ENCODE measurements at regions not wholly inside any gene's neighbourhood (a gene's known extent, or its start where the extent isn't known, plus 50 kb on each side); places are given as distances from the start of the nearest gene placed in this dataset.

GRCh38 chr12:127650626-127651025 is 616.3 kb upstream of the TMEM132C start:
- WGBS (ENCODE audit: insufficient coverage, low coverage, low lambda C conversion rate, missing lambda C conversion rate) = 70% methylated on average over 4 of the region's 5 CpGs
- DNase-seq (no peak), ATAC-seq (no peak)
- Histone ChIP-seq H3K36me3 (no peaks in the 10 kb centered on the region), H3K9me3 (no peaks in the 10 kb centered on the region), H3K27me3 (no peaks in the 10 kb centered on the region), H3K4me3 (no peak overlapping the region), H3K4me1 (no peaks in the 10 kb centered on the region), H3K27ac (no peak overlapping the region)
- intact Hi-C loops (cut with DNase I) = no loop called here
- TF ChIP-seq, protein P1, sequence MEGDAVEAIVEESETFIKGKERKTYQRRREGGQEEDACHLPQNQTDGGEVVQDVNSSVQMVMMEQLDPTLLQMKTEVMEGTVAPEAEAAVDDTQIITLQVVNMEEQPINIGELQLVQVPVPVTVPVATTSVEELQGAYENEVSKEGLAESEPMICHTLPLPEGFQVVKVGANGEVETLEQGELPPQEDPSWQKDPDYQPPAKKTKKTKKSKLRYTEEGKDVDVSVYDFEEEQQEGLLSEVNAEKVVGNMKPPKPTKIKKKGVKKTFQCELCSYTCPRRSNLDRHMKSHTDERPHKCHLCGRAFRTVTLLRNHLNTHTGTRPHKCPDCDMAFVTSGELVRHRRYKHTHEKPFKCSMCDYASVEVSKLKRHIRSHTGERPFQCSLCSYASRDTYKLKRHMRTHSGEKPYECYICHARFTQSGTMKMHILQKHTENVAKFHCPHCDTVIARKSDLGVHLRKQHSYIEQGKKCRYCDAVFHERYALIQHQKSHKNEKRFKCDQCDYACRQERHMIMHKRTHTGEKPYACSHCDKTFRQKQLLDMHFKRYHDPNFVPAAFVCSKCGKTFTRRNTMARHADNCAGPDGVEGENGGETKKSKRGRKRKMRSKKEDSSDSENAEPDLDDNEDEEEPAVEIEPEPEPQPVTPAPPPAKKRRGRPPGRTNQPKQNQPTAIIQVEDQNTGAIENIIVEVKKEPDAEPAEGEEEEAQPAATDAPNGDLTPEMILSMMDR (IDR thresholded peaks at IDR 0.05) = no peak
- no peak for TF ChIP-seq POLR2A (IDR thresholded peaks at IDR 0.05)

DNA sequence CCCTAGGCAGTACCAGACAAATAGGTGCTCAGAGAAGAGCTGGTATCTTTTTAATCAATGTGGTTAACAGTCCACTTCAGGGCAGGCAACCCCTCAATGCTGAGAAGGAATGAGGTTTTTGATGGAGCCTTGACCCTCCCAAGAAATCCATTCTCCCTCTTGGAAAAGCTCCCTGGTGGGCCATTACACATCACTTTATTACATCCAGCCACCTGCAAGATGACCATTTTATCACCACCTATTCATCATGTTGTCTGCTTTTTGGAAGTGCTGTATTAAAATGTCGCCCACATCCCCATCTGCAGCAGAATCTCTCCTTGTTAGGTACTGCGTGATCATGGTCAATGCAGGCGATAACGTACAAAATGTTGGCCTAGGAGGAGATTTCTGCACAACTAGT is 614.7 kb upstream of the TMEM132C start:
- no peak overlapping the region for H3K27ac ChIP-seq
- TF ChIP-seq, protein P1 (IDR thresholded peaks at IDR 0.05) = no peak
- no peak for TF ChIP-seq POLR2A (IDR thresholded peaks at IDR 0.05)
- no peaks in the 10 kb centered on the region for H3K9me3 ChIP-seq
- no peaks in the 10 kb centered on the region for H3K36me3 ChIP-seq
- no peak for ATAC-seq
- no peaks in the 10 kb centered on the region for H3K27me3 ChIP-seq
- intact Hi-C loops (cut with DNase I) = no loop called here
- H3K4me3 ChIP-seq = no peak overlapping the region
- 87% methylated on average over 4 of the region's 4 CpGs for WGBS (ENCODE audit: insufficient coverage, low coverage, low lambda C conversion rate, missing lambda C conversion rate)
- no peaks in the 10 kb centered on the region for H3K4me1 ChIP-seq
- no peak for DNase-seq

DNA sequence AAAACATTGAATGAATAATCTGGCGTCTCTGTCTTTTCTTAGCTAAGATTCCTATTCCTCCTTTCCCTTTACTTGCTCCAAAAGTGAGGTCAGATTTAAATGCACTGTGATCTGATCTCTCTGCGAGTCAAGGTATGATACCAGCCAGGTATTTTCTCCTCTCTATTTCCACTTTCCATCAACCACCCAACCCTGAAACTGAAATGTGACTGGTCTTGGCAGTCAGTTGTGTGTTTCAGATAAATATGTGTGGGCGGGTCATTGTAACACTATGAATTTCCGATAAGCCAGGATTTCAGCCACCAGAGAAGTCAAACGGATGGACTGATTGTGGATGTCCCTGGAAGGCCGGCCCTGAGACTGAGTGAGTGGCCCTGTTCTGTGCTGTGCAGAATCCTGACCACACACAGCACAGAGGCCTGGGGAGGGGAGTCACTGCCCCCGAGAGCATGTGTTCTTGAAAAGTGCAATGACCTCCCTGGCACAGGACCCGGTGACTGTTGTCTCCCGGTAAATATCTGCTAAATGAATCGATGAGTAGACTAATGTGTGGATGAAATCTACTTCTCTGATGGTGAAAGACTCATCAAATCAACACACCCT is 612.5 kb upstream of the TMEM132C start:
- WGBS (ENCODE audit: insufficient coverage, low coverage, low lambda C conversion rate, missing lambda C conversion rate) = 40% methylated on average over 6 of the region's 10 CpGs
- no peak overlapping the region for H3K4me3 ChIP-seq
- ATAC-seq (peak in 3 of 4 donors; percentile 19 to 93 (median 63)), DNase-seq (peak in 1 of 3 donors; percentile 63)
- no peaks in the 10 kb centered on the region for H3K36me3 ChIP-seq
- TF ChIP-seq, protein P1 (IDR thresholded peaks at IDR 0.05) = no peak
- TF ChIP-seq POLR2A (IDR thresholded peaks at IDR 0.05) = no peak
- H3K27me3 ChIP-seq = no peaks in the 10 kb centered on the region
- intact Hi-C loops (cut with DNase I) = no loop called here
- no peak overlapping the region for H3K27ac ChIP-seq
- no peaks in the 10 kb centered on the region for H3K4me1 ChIP-seq
- H3K9me3 ChIP-seq = no peaks in the 10 kb centered on the region

- Histone ChIP-seq H3K4me1 (no peaks in the 10 kb centered on the region), H3K27ac (no peak overlapping the region), H3K36me3 (no peaks in the 10 kb centered on the region), H3K9me3 (no peaks in the 10 kb centered on the region), H3K27me3 (no peaks in the 10 kb centered on the region), H3K4me3 (no peak overlapping the region)
- 71% methylated on average over 3 of the region's 3 CpGs for WGBS (ENCODE audit: insufficient coverage, low coverage, low lambda C conversion rate, missing lambda C conversion rate)
- TF ChIP-seq, protein P1 (IDR thresholded peaks at IDR 0.05) = no peak
- no peak for TF ChIP-seq POLR2A (IDR thresholded peaks at IDR 0.05)
- intact Hi-C loops (cut with DNase I) = no loop called here
- no peak for ATAC-seq
- no peak for DNase-seq
Observed at GRCh38 chr12:127655691-127656090, 611.3 kb upstream of the TMEM132C start.

DNA sequence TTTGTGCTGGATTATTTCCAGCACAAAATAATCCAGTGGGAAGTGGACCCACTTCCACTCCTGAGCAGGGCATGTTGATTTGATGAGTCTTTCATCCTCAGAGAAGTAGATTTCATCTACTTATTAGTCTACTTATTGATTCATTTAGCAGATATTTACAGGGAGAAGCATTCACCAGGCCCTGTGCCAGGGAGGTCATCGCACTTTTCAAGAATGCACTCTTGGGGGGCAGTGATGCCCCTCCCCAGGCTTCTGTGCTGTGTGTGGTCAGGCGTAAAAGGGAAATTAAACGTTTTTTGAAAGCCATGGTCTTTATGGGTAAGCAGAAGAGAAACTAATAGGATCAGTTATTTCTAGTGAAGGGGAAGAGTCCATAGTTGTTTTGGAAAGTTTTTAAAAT is 610.7 kb upstream of the TMEM132C start:
- H3K9me3 ChIP-seq = no peaks in the 10 kb centered on the region
- WGBS (ENCODE audit: insufficient coverage, low coverage, low lambda C conversion rate, missing lambda C conversion rate) = 18% methylated on average over 3 of the region's 3 CpGs
- DNase-seq = no peak
- H3K27me3 ChIP-seq = no peaks in the 10 kb centered on the region
- H3K4me1 ChIP-seq = no peaks in the 10 kb centered on the region
- no peak for ATAC-seq
- no peak overlapping the region for H3K27ac ChIP-seq
- no peak for TF ChIP-seq POLR2A (IDR thresholded peaks at IDR 0.05)
- TF ChIP-seq, protein P1 (IDR thresholded peaks at IDR 0.05) = no peak
- H3K4me3 ChIP-seq = no peak overlapping the region
- H3K36me3 ChIP-seq = no peaks in the 10 kb centered on the region
- intact Hi-C loops (cut with DNase I) = no loop called here
